HepG2 (cell line): ENCODE measurements at regions not wholly inside any gene's neighbourhood (a gene's known extent, or its start where the extent isn't known, plus 50 kb on each side); places are given as distances from the start of the nearest gene placed in this dataset.

Source experiments
- ATAC-seq: fragments of 200-7000 bp; cut with Tn5 transposase; 3 replicates; pipeline ENCODE4 v1.9.1; 2020; ENCODE audit warnings: mild to moderate bottlenecking, moderate library complexity
- BruUV-seq: library from RNA; stranded (reverse); fragments of 400-500 nt; replicated peaks from 2 replicates; lab custom pipeline; 2021; lab: Mats Ljungman, UMichigan
- CTCF ChIA-PET: fragments of 300-600 bp; formaldehyde crosslinking; extraction: SDS; loops from one replicate; lab custom pipeline; 2021; ENCODE audit warnings: low total read pairs, inconsistent platforms, low intra/inter-chr PET ratio; lab: Yijun Ruan, JAX
- POLR2A ChIA-PET: fragments of 350-600 bp; sonication (Branson Sonifier 250); formaldehyde crosslinking; loops from one replicate; lab custom pipeline; 2020; ENCODE audit warnings: antibody characterized with exemption, inconsistent platforms; lab: Yijun Ruan, JAX
- DNase-seq: peaks from one replicate; pipeline ENCODE4 v3.0.0-alpha.2; 2015; ENCODE audit warnings: low spot score
- FAIRE-seq: peaks from 3 replicates; lab custom pipeline; 2011; peaks lifted over from hg19 to GRCh38; lab: Jason Lieb, UNC
- H2AFZ ChIP-seq: one replicate; pipeline ENCODE4 v1.6.1; 2011; ENCODE audit warnings: low read length, inconsistent platforms
- H3K27ac ChIP-seq: fragments of 300-600 bp; 3 replicates; pipeline ENCODE4 v1.8.0; 2011; ENCODE audit warnings: mixed run types, mild to moderate bottlenecking, mixed read lengths, low read length, inconsistent platforms; ENCODE audit not compliant: insufficient read depth; ENCODE audit errors: extremely low read length
- H3K27me3 ChIP-seq, 2 experiments: fragments of 200-600 bp in 1 of 2; 2 replicates in 1 of 2; 3 replicates in 1 of 2; pipeline versions ENCODE4 v1.6.0 to v1.8.0; 2011; ENCODE audit warnings: low read length in 2 of 2, mild to moderate bottlenecking in 2 of 2, moderate library complexity in 2 of 2, inconsistent platforms in 1 of 2; ENCODE audit not compliant: insufficient read depth in 2 of 2, control insufficient read depth in 1 of 2
- H3K36me3 ChIP-seq, 2 experiments: fragments of 200-600 bp in 1 of 2; replicated peaks in 1 of 2; 2 replicates in 1 of 2; 3 replicates in 1 of 2; pipeline versions ENCODE4 v1.5.1 to v1.8.0; 2011; ENCODE audit warnings: low read length in 2 of 2, inconsistent platforms in 1 of 2; ENCODE audit not compliant: insufficient read depth in 2 of 2, control insufficient read depth in 1 of 2
- H3K4me1 ChIP-seq: 2 replicates; pipeline ENCODE4 v1.5.1; 2012; ENCODE audit warnings: low read length, inconsistent platforms; ENCODE audit not compliant: insufficient read depth
- H3K4me2 ChIP-seq: 2 replicates; pipeline ENCODE4 v1.6.0; 2011; ENCODE audit warnings: low read depth, low read length, inconsistent platforms
- H3K4me3 ChIP-seq, 3 experiments: fragments of 200-600 bp in 1 of 3; sonication (generic), shearing (Covaris generic) in 1 of 3; replicated peaks in 1 of 3; 2 replicates each; pipeline ENCODE4 v1.5.1; 2011 to 2016; ENCODE audit warnings: low read length in 3 of 3, inconsistent platforms in 2 of 3, low read depth in 2 of 3, mild to moderate bottlenecking in 2 of 3, control low read depth in 1 of 3, mixed read lengths in 1 of 3; ENCODE audit not compliant: insufficient read depth in 1 of 3
- H3K79me2 ChIP-seq: one replicate; pipeline ENCODE4 v1.6.1; 2011; ENCODE audit warnings: low read length, inconsistent platforms; ENCODE audit not compliant: insufficient read depth
- H3K9ac ChIP-seq: 2 replicates; pipeline ENCODE4 v1.6.0; 2011; ENCODE audit warnings: mild to moderate bottlenecking, low read depth, low read length, inconsistent platforms; ENCODE audit not compliant: insufficient read depth
- H3K9me3 ChIP-seq: 2 replicates; pipeline ENCODE4 v1.5.1; 2012; ENCODE audit warnings: mild to moderate bottlenecking, low read length
- H4K20me1 ChIP-seq: 2 replicates; pipeline ENCODE4 v1.6.0; 2011; ENCODE audit warnings: inconsistent platforms, mild to moderate bottlenecking, low read length, moderate library complexity; ENCODE audit not compliant: insufficient read depth
- ARNT ChIP-seq: fragments of 450-650 bp; IDR thresholded peaks from 2 replicates; pipeline ENCODE4 v1.6.1; 2017
- CREB3 ChIP-seq: sonication (generic); formaldehyde crosslinking; IDR thresholded peaks from 2 replicates; pipeline ENCODE4 v1.5.0; 2020; ENCODE audit warnings: missing genetic modification reagents
- ELK4 ChIP-seq: sonication (generic); formaldehyde crosslinking; IDR thresholded peaks from 2 replicates; pipeline ENCODE4 v1.9.0; 2021; ENCODE audit warnings: missing genetic modification reagents, borderline replicate concordance
- GPN1 ChIP-seq: sonication (generic); formaldehyde crosslinking; IDR thresholded peaks from 2 replicates; pipeline ENCODE4 v1.5.1; 2020; ENCODE audit warnings: missing genetic modification reagents, borderline replicate concordance
- HMGXB4 ChIP-seq, 2 experiments: sonication (generic) in 1 of 2; formaldehyde crosslinking in 1 of 2; IDR thresholded peaks; 2 replicates each; pipeline versions ENCODE4 v1.4.0 to v1.6.1; 2018 to 2020; ENCODE audit warnings: missing genetic modification reagents in 2 of 2, borderline replicate concordance in 1 of 2, low read depth in 1 of 2, mild to moderate bottlenecking in 1 of 2, missing biosample characterization in 1 of 2
- HNF1A ChIP-seq, 2 experiments: sonication (generic) in 1 of 2; formaldehyde crosslinking in 1 of 2; IDR thresholded peaks; 2 replicates each; pipeline versions ENCODE4 v1.4.0 to v1.6.1; 2016 to 2020; ENCODE audit warnings: borderline replicate concordance in 1 of 2, low read depth in 1 of 2, mild to moderate bottlenecking in 1 of 2, missing genetic modification reagents in 1 of 2
- LRRFIP1 ChIP-seq: sonication (generic); formaldehyde crosslinking; conservative IDR thresholded peaks from 2 replicates; pipeline ENCODE4 v1.4.0; 2020; ENCODE audit warnings: missing genetic modification reagents
- PHB2 ChIP-seq: fragments of 450-650 bp; IDR thresholded peaks from 2 replicates; pipeline ENCODE4 v1.6.1; 2018; ENCODE audit not compliant: partially characterized antibody
- RAD21 ChIP-seq: fragments of 450-650 bp; formaldehyde crosslinking; IDR thresholded peaks from 2 replicates; pipeline ENCODE4 v1.5.0; 2020; ENCODE audit warnings: mild to moderate bottlenecking
- SRSF1 ChIP-seq: fragments of 200-400 bp; formaldehyde crosslinking; optimal IDR thresholded peaks from 2 replicates; pipeline ENCODE3; 2017; ENCODE audit warnings: mild to moderate bottlenecking, low read depth, low read length, moderate library complexity
- ZFAT ChIP-seq: sonication (generic); formaldehyde crosslinking; conservative IDR thresholded peaks from 2 replicates; pipeline ENCODE4 v1.8.1; 2023; ENCODE audit warnings: missing genetic modification reagents, inconsistent platforms
- ZNF737 ChIP-seq: sonication (generic); formaldehyde crosslinking; IDR thresholded peaks from 2 replicates; pipeline ENCODE4 v1.5.0; 2020; ENCODE audit warnings: missing genetic modification reagents, mild to moderate bottlenecking, borderline replicate concordance
- ZNF879 ChIP-seq: sonication (generic); formaldehyde crosslinking; IDR thresholded peaks from 2 replicates; pipeline ENCODE4 v1.8.1; 2023; ENCODE audit warnings: missing genetic modification reagents
- WGBS: methylation state at CpG from one replicate; pipeline ENCODE4 v1.1.6; 2017; ENCODE audit warnings: low lambda C conversion rate; 5-methylcytosine and 5-hydroxymethylcytosine counted together
- in situ Hi-C: cut with HindIII; loops from 2 replicates; pipeline ENCODE4 v1.10.0; 2017; ENCODE audit warnings: low pct_unique_long_range_greater_than_20kb; ENCODE audit not compliant: extremely low pct_ligation_motif_present
- intact Hi-C: fragments of 100-400 bp; cut with micrococcal nuclease; formaldehyde crosslinking; loops from one replicate; pipeline ENCODE4 v1.10.0; 2022; ENCODE audit not compliant: unreplicated experiment

GRCh38 chr3:152053866-152054265, 180.4 kb downstream of the SUCNR1 start:
- Histone ChIP-seq H2AFZ (no peak overlapping the region), H3K27ac (no peak overlapping the region), H3K9ac (no peak overlapping the region), H3K9me3 (no peaks in the 10 kb centered on the region), H3K4me3 (no peak overlapping the region), H3K4me2 (no peak overlapping the region), H3K36me3 (no peaks in the 10 kb centered on the region), H3K27me3 (no peaks in the 10 kb centered on the region), H3K4me1 (peaks cover 13% of the 10 kb centered on the region), H4K20me1 (no peaks in the 10 kb centered on the region), H3K79me2 (no peaks in the 10 kb centered on the region)
- FAIRE-seq (no peak), ATAC-seq (no peak), DNase-seq (no peak)
- intact Hi-C loops (no loop called here), in situ Hi-C loops (no loop called here)
- WGBS: 50% methylated on average over 1 of the region's 1 CpG
- CTCF ChIA-PET: no interaction called here
- no TSS peak for BruUV-seq
- POLR2A ChIA-PET: no interaction called here
- TF ChIP-seq CREB3 (CRISPR knock-in tag) (no peak), GPN1 (no peak), HNF1A (IDR thresholded peaks at IDR 0.05; ENCODE audit: low read depth) (no peak), HNF1A (CRISPR knock-in tag; IDR thresholded peaks at IDR 0.05; ENCODE audit: borderline replicate concordance) (no peak), LRRFIP1 (CRISPR knock-in tag) (no peak), ZNF737 (CRISPR knock-in tag) (no peak), SRSF1 (no peak), RAD21 (CRISPR knock-in tag) (no peak), ZNF879 (CRISPR knock-in tag) (no peak), ELK4 (no peak), ARNT (no peak), HMGXB4 (CRISPR knock-in tag; IDR thresholded peaks at IDR 0.05; ENCODE audit: borderline replicate concordance in 1 of 2, low read depth in 1 of 2) (no peak), PHB2 (no peak), ZFAT (CRISPR knock-in tag) (no peak)
